Liver (tissue), 8 donors: ENCODE measurements at regions not wholly inside any gene's neighbourhood (a gene's known extent, or its start where the extent isn't known, plus 50 kb on each side); places are given as distances from the start of the nearest gene placed in this dataset.

Experiments
- DNase-seq: peaks from one replicate; pipeline ENCODE4 v3.0.0-alpha.2; 2017; ENCODE audit warnings: low spot score
- H3K27ac ChIP-seq, 2 donors: one replicate each; pipeline ENCODE4 v1.7.0; 2013; ENCODE audit warnings: inconsistent platforms in 2 of 2, low read length in 2 of 2, control low read depth in 1 of 2, low read depth in 1 of 2, mild to moderate bottlenecking in 1 of 2
- H3K27me3 ChIP-seq, 4 donors: one replicate each; pipeline versions ENCODE4 v1.6.1 to v1.7.0; 2013; ENCODE audit warnings: low read length in 3 of 4, inconsistent platforms in 1 of 4, mild to moderate bottlenecking in 1 of 4, moderate library complexity in 1 of 4; ENCODE audit not compliant: control insufficient read depth in 4 of 4, insufficient read depth in 4 of 4
- H3K36me3 ChIP-seq, 4 donors: one replicate each; pipeline versions ENCODE4 v1.6.1 to v1.7.0; 2013; ENCODE audit warnings: low read length in 3 of 4, mild to moderate bottlenecking in 3 of 4, low read depth in 1 of 4, moderate library complexity in 1 of 4; ENCODE audit not compliant: control insufficient read depth in 4 of 4, insufficient read depth in 3 of 4
- H3K4me1 ChIP-seq, 4 donors: one replicate each; pipeline versions ENCODE4 v1.6.1 to v1.7.0; 2013; ENCODE audit warnings: low read length in 3 of 4, mild to moderate bottlenecking in 3 of 4, moderate library complexity in 1 of 4; ENCODE audit not compliant: control insufficient read depth in 4 of 4, insufficient read depth in 4 of 4
- H3K4me3 ChIP-seq, 3 donors: one replicate each; pipeline versions ENCODE4 v1.6.1 to v1.7.0; 2013; ENCODE audit warnings: low read length in 3 of 3, control low read depth in 1 of 3, low read depth in 1 of 3, mild to moderate bottlenecking in 1 of 3
- H3K9ac ChIP-seq, 2 donors: one replicate each; pipeline ENCODE4 v1.7.0; 2013; ENCODE audit warnings: low read length in 2 of 2, mild to moderate bottlenecking in 2 of 2, moderate library complexity in 2 of 2, control low read depth in 1 of 2, low read depth in 1 of 2
- H3K9me3 ChIP-seq, 4 donors: one replicate each; pipeline versions ENCODE4 v1.6.1 to v1.7.0; 2013; ENCODE audit warnings: low read length in 3 of 4; ENCODE audit not compliant: control insufficient read depth in 4 of 4
- ATF3 ChIP-seq: IDR thresholded peaks from 2 replicates; pipeline ENCODE4 v1.6.1; 2016; ENCODE audit warnings: antibody characterized with exemption
- CTCF ChIP-seq: fragments of 150-350 bp; IDR thresholded peaks from 2 replicates; pipeline ENCODE4 v1.5.1; 2017; ENCODE audit warnings: improper control_type of control experiment, low read depth, low read length; ENCODE audit not compliant: missing input control
- EGR1 ChIP-seq, 2 donors: IDR thresholded peaks; 2 replicates each; pipeline ENCODE4 v1.6.1; 2016 to 2018; ENCODE audit warnings: antibody characterized with exemption in 2 of 2, low read depth in 2 of 2
- FOXA2 ChIP-seq: IDR thresholded peaks from 2 replicates; pipeline ENCODE4 v1.6.1; 2016; ENCODE audit warnings: antibody characterized with exemption
- GABPA ChIP-seq, 2 donors: IDR thresholded peaks in 1 of 2; conservative IDR thresholded peaks in 1 of 2; 2 replicates each; pipeline ENCODE4 v1.6.1; 2016; ENCODE audit warnings: antibody characterized with exemption in 2 of 2, mild to moderate bottlenecking in 1 of 2, moderate library complexity in 1 of 2
- HNF4A ChIP-seq, 2 donors: conservative IDR thresholded peaks; 2 replicates each; pipeline ENCODE4 v1.6.1; 2016; ENCODE audit warnings: antibody characterized with exemption in 2 of 2, mild to moderate bottlenecking in 2 of 2
- HNF4G ChIP-seq: IDR thresholded peaks from 2 replicates; pipeline ENCODE4 v1.6.1; 2016; ENCODE audit warnings: antibody characterized with exemption
- JUND ChIP-seq, 2 donors: IDR thresholded peaks; 2 replicates each; pipeline ENCODE4 v1.6.1; 2016; ENCODE audit warnings: antibody characterized with exemption in 2 of 2
- MAX ChIP-seq: IDR thresholded peaks from 2 replicates; pipeline ENCODE4 v1.6.1; 2016; ENCODE audit warnings: antibody characterized with exemption
- NR2F2 ChIP-seq: IDR thresholded peaks from 2 replicates; pipeline ENCODE4 v1.6.1; 2016; ENCODE audit warnings: antibody characterized with exemption
- RAD21 ChIP-seq, 2 donors: IDR thresholded peaks; 2 replicates each; pipeline ENCODE4 v1.6.1; 2016; ENCODE audit warnings: antibody characterized with exemption in 2 of 2, mild to moderate bottlenecking in 2 of 2
- REST ChIP-seq: IDR thresholded peaks from 2 replicates; pipeline ENCODE4 v1.6.1; 2016; ENCODE audit warnings: antibody characterized with exemption, mild to moderate bottlenecking
- RXRA ChIP-seq, 2 donors: IDR thresholded peaks; 2 replicates each; pipeline ENCODE4 v1.6.1; 2017 to 2018; ENCODE audit warnings: antibody characterized with exemption in 2 of 2, mild to moderate bottlenecking in 1 of 2
- SP1 ChIP-seq: IDR thresholded peaks from 2 replicates; pipeline ENCODE4 v1.6.1; 2018; ENCODE audit warnings: antibody characterized with exemption, mild to moderate bottlenecking
- TAF1 ChIP-seq: conservative IDR thresholded peaks from 2 replicates; pipeline ENCODE4 v1.6.1; 2016; ENCODE audit warnings: antibody characterized with exemption, mild to moderate bottlenecking
- WGBS: extraction: QIAGEN DNeasy Blood & Tissue Kit; methylation state at CpG from one replicate; pipeline ENCODE4 v1.1.7; 2013; 5-methylcytosine and 5-hydroxymethylcytosine counted together
- donor health status: healthy.
- donor health status: healthy.
- donor health status: healthy.
- donor health status: healthy.
- donor health status: healthy.

- Histone ChIP-seq H3K27me3 (no peaks in the 10 kb centered on the region), H3K27ac (no peak overlapping the region), H3K9ac (no peak overlapping the region), H3K4me3 (no peak overlapping the region), H3K4me1 (no peaks in the 10 kb centered on the region), H3K9me3 (no peaks in the 10 kb centered on the region), H3K36me3 (no peaks in the 10 kb centered on the region)
- no peak for TF ChIP-seq GABPA (IDR thresholded peaks at IDR 0.05 in 1 of 2, conservative IDR thresholded peaks at IDR 0.05 in 1 of 2)
- TF ChIP-seq RAD21 (IDR thresholded peaks at IDR 0.05) = no peak
- no peak for TF ChIP-seq EGR1 (IDR thresholded peaks at IDR 0.05; ENCODE audit: low read depth in 2 of 2)
- no peak for TF ChIP-seq ATF3
- no peak for TF ChIP-seq NR2F2
- no peak for TF ChIP-seq HNF4G
- no peak for TF ChIP-seq TAF1
- TF ChIP-seq SP1 = no peak
- no peak for DNase-seq
- 83% methylated on average over 2 of the region's 2 CpGs for whole genome bisulfite sequencing
Observed at GRCh38 chr15:85875756-85876155, 81.0 kb upstream of the KLHL25 start.

GRCh38 chr15:85878828-85879225 lies 84.1 kb upstream of the KLHL25 start:
- H3K9ac ChIP-seq = no peak overlapping the region
- H3K27ac ChIP-seq = no peak overlapping the region
- DNase-seq = no peak
- WGBS = 24% methylated on average over 3 of the region's 3 CpGs
- no peaks in the 10 kb centered on the region for H3K9me3 ChIP-seq
- no peaks in the 10 kb centered on the region for H3K4me1 ChIP-seq
- no peak for TF ChIP-seq CTCF
- TF ChIP-seq FOXA2 = no peak
- TF ChIP-seq GABPA (IDR thresholded peaks at IDR 0.05 in 1 of 2, conservative IDR thresholded peaks at IDR 0.05 in 1 of 2) = no peak
- H3K27me3 ChIP-seq = peaks cover 0 to 3% (median 0%) of the 10 kb centered on the region in 4 donors
- no peak overlapping the region for H3K4me3 ChIP-seq
- H3K36me3 ChIP-seq = no peaks in the 10 kb centered on the region

GRCh38 chr15:85879334-85880163 lies 84.8 kb upstream of the KLHL25 start:
- no peaks in the 10 kb centered on the region for H3K4me1 ChIP-seq
- 61% methylated on average over 20 of the region's 20 CpGs for WGBS
- no peaks in the 10 kb centered on the region for H3K36me3 ChIP-seq
- H3K9me3 ChIP-seq = no peaks in the 10 kb centered on the region
- no peak overlapping the region for H3K4me3 ChIP-seq
- no peak overlapping the region for H3K9ac ChIP-seq
- no peak overlapping the region for H3K27ac ChIP-seq
- TF ChIP-seq JUND (IDR thresholded peaks at IDR 0.05) (no peak), CTCF (no peak), TAF1 (no peak), EGR1 (IDR thresholded peaks at IDR 0.05; ENCODE audit: low read depth in 2 of 2) (no peak), GABPA (IDR thresholded peaks at IDR 0.05 in 1 of 2, conservative IDR thresholded peaks at IDR 0.05 in 1 of 2) (no peak), RXRA (IDR thresholded peaks at IDR 0.05) (no peak), SP1 (no peak), RAD21 (IDR thresholded peaks at IDR 0.05) (no peak), REST (no peak), MAX (no peak), HNF4A (conservative IDR thresholded peaks at IDR 0.05) (no peak), ATF3 (no peak), FOXA2 (no peak), HNF4G (no peak)
- no peak for DNase-seq
- H3K27me3 ChIP-seq = peaks cover 0 to 3% (median 0%) of the 10 kb centered on the region in 4 donors
